GM19372 (cell line): ENCODE measurements at regions not wholly inside any gene's neighbourhood (a gene's known extent, or its start where the extent isn't known, plus 50 kb on each side); places are given as distances from the start of the nearest gene placed in this dataset.
"Not testable (repeated sequence)": the region's sequence is repeated elsewhere in the genome, so short reads cannot be mapped to it uniquely, and the experiment has no call there.

Source experiments
- ATAC-seq: cut with Tn5 transposase; IDR thresholded peaks from one replicate; pipeline ENCODE4 v1.9.1; 2021; ENCODE audit warnings: mild to moderate bottlenecking, low read depth, moderate library complexity; ENCODE audit not compliant: unreplicated experiment

- no peak for ATAC-seq
Observed at GRCh38 chr4:156420623-156421022, 467.0 kb upstream of the CTSO start.

DNA sequence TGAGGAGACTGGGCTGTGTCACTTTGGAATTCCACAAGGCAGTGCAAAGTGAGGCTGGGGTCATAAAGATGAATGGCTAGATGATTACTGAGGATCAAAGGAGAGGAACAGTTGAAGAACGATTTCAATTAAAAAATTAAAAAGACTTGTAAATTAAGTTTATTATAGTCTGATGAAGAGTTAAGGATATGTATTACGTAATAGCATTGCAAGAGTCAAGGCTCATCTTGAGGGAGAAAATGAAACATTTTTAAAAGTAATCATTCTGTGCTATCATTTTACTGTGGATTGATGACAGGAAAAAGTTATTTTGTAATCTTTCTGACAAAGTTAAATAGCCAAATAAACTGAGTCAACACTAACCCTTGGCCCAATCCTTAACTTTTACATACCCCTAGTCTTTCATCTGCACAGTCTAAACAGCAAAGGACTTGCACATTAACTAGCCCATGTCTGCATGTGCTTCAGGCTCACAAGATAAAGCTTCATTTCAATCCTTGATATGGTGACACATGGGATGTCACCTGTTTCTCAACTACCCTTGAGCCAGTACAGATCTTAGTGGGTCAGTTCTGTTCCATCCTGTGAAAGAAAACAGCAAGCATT, 465.5 kb upstream of the CTSO start:
- ATAC-seq: no peak

- ATAC-seq: no peak
Observed at GRCh38 chr4:156414406-156414805, 460.7 kb upstream of the CTSO start.

DNA sequence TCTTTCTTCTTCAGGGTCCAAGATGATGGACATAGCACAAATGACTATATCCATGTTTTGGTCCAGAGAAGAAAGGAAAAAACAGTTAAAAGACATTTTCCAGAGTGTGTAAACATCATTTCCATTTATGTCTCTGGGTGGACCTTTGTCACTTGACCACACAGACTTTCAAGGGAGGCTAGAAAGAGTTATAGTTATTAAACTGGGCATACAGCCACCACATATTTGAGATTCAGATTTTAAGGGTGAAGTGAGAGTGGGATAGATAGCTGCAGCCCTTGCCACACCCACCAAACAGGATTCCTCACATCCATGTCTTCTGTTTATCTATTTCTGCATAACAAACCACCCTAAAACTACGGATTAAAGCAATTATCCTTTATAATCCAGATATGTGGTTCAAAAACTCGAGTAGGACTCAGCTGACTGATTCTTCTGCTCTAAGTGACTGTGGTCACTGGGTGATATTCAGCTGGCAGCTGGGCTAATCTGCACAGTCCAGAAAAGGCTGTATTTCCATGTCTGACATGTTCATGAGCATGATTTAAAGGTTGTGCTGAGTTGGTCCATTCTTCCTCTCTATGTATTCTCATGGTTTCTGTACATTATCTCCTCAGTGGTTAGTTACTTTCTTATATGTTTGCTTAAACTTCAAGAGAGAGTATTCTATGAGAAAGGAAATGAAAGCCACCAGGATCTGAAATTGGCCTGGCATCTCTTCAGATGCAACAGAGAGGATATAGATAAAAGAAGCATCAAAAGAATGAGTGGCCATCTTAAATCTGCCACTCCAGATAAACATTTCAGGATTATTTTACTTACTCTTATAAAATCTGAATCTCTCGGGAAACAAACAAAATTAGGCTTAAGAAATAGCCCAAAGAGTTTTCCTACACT, 459.8 kb upstream of the CTSO start:
- no peak for ATAC-seq

- no peak for ATAC-seq
Observed at GRCh38 chr4:156411531-156411930, 457.9 kb upstream of the CTSO start.

- no peak for ATAC-seq
Observed at GRCh38 chr4:156408749-156409148, 455.1 kb upstream of the CTSO start.

DNA sequence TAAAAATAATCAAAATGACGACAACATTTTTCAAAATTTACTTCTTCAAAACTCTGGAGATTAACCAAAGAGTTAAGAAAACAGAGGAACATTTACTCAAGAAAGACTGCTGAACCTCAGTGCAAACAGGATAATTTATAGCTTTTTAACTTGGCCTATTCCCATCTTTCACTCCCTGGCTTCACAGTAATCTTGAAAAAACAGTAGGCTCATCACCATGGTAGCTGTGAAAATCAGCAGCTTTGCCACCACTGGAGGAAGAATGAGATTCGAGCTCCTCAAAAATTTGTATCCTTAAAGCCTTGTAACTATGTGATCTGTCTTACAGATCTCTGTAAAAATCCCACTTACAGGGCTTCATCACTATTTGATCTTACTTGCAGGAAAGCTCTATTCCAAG, 447.7 kb upstream of the CTSO start:
- ATAC-seq: no peak

DNA sequence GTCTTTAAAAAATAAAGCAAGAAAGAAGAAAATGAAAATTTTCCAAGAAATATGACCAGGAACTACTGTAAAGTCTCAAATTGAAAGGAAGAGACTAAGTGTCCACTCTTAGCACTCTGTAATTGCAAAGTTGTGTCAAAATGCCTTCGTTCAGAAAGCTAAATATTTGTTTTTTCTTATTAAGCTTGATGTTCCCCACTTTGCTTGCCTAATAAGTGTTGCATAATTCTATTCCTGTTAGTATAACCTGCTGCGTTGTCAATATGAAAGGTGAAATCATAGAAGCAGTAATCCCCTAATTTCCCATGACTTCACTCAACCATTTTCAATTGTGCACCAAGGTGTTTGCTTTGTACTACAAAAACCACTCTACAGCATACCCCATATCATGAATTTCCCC, 442.9 kb upstream of the CTSO start:
- ATAC-seq: no peak

GRCh38 chr4:156391325-156391653, 437.6 kb upstream of the CTSO start:
- no peak for ATAC-seq

GRCh38 chr4:156390599-156391324, 437.1 kb upstream of the CTSO start:
- ATAC-seq: no peak

DNA sequence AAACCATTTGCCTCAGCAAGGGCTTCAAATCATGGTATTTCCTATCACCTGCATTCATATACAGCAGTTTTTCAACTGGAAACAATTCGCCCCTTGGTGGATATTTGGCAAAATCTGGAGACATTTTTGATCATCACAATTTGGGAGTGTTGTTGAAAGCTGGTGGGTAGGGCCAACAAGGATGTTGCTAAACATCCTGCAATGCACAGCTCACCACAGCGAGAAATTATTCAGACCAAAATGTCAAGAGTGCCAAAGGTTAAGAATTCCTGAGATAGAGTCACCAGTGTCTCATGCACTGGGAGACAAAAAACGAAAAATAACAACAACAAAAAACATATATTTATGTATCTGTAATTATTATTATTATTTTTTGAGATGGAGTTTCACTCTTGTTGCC, 435.2 kb upstream of the CTSO start:
- ATAC-seq: no peak

- ATAC-seq: no peak
Observed at GRCh38 chr4:156378033-156378665, 424.5 kb upstream of the CTSO start.

DNA sequence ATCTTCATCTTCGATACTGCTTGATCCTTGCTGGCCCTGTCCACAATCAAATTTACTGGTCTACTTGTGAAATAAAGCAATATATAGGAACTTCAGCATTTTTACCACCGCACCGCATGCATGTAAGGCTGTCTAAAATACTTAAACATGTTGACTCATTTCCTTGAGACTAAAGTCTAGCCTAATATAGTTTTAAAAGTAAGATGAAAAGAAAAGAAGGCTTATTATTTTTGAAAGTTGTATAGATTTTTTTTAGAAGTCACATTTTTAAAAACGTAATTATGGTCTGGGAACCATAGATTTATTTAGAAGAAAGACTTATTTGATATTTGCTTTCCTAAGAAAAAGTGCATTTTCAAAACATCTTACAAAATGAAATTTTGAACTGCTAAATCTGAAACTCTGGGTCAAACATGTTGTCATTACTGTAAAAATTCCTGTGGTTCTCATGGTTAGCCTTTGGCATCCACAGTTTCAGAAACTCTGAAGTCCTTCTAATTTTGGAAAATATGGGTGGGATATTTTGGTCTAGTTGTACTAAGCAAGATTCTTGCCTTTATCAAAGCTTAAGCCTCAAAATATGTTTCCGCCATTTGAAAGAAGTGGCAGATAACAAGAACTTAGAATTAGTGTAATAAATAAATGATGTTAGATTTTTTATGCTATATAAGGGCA, 423.5 kb upstream of the CTSO start:
- ATAC-seq: no peak

DNA sequence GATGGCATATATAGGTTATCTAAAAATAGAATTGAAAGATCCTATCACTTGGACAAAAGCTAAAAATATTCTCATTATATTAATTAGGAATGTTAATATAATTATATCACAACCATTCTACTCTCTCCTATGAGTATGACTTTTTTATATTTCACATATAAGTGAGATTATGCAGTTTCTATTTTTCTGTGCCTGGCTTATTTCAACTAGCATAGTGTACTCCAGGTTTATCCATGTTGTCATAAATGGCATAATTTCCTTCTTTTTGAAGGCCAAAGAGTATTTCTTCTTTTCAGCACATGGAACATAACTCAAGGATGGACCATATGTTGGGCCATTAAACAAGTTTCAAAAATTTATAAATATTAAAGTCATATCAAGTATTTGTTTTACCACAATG, 421.2 kb upstream of the CTSO start:
- no peak for ATAC-seq

- ATAC-seq: no peak
Observed at GRCh38 chr4:156374069-156374468, 420.4 kb upstream of the CTSO start.

DNA sequence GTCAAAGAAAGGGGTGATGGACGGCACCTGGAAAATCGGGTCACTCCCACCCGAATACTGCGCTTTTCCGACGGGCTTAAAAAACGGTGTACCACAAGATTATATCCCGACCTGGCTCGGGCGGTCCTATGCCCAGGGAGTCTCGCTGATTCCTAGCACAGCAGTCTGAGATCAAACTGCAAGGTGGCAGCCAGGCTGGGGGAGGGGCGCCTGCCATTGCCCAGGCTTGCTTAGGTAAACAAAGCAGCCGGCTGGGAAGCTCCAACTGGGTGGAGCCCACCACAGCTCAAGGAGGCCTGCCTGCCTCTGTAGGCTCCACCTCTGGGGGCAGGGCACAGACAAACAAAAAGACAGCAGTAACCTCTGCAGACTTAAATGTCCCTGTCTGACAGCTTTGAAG, 413.8 kb upstream of the CTSO start:
- ATAC-seq: not testable (repeated sequence)

DNA sequence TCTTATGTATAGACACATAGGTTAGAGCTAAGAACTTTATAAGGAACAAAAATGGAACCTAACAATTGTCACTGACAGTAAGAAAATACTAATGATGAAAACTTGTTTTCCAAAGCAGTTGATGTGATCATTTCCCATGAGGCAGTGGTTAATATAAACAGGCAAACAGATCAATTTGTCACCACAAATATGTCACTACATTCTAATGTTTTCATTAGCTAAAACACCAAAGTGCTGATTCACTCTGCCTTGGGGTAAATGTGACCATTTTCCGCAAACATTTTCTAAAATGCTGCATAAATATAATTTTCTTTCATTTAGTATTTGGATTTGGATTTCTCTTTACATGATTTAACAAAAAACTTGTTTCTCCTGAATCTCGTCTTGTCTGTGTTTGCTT, 408.9 kb upstream of the CTSO start:
- ATAC-seq: no peak

- ATAC-seq: no peak
Observed at GRCh38 chr4:156347412-156348075, 393.9 kb upstream of the CTSO start.

GRCh38 chr4:156346959-156347385, 393.3 kb upstream of the CTSO start:
- no peak for ATAC-seq

DNA sequence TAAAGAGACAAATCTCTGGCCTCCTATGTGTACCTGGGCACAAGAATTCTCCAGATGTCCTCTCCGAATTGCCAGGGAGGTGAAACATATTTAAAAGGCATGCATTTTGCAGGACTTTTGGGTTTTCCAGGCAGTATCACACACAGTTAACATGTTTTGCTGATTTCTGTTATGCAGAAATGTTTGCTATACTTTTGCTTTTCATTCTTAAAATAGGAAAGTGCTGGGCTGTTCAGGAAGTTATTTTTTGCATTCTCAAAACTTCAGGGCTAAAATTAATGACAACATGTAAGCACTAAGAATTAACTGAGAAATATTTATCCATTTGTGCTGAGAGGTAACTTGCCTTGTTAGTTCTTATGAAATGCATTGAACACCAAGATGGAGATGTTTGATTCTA, 390.7 kb upstream of the CTSO start:
- no peak for ATAC-seq
